Fibroblast of skin of abdomen (primary cell): ENCODE measurements at regions not wholly inside any gene's neighbourhood (a gene's known extent, or its start where the extent isn't known, plus 50 kb on each side); places are given as distances from the start of the nearest gene placed in this dataset.

Source experiments
- DNase-seq: peaks from one replicate; pipeline ENCODE4 v3.0.0-alpha.2; 2013

GRCh38 chr6:141048451-141048850, 1084.3 kb upstream of the GJE1 start:
- DNase-seq, result no peak

DNA sequence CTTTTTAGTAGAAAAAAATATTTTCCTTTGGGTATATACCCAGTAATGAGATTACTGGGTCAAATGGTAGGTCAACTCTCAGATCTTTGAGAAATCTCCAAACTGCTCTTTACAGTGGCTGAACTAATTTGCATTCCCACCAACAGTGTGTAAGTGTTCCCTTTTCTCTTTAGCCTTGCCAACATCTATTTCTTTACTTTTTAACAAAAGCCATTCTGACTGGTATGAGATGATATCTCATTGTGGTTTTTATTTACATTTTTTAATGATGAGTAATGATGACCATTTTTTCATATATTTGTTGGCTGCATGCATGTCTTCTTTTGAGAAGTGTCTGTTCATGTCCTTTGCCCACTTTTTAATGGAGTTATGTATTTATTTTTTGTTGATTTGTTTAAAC, 1086.2 kb upstream of the GJE1 start:
- peak; percentile 9 for DNase-seq

DNA sequence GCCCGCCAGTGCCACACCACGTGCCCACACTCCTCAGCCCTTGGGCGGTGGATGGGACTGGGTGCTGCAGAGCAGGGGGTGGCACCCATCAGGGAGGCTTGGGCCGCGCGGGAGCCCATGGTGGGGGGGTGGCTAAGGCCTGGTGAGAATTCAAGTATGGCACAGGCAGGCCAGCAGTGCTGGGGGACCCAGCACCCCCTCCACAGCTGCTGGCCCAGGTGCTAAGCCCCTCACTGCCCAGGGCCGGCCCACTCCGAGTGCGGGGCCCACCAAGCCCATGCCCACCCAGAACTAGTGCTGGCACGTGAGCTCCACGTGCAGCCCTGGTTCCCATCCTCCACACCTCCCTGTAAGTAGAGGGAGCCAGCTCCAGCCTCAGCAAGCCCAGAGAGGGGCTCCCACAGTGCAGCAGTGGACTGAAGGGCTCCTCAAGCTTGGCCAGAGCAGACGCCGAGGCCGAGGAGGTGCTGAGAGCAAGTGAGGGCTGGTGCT, 1091.1 kb upstream of the GJE1 start:
- no peak for DNase-seq

GRCh38 chr6:141035312-141036200, 1097.2 kb upstream of the GJE1 start:
- no peak for DNase-seq

- peak; percentile 14 for DNase-seq
Measured at GRCh38 chr6:141033101-141033500, 1099.6 kb upstream of the GJE1 start.

- DNase-seq, result no peak
Measured at GRCh38 chr6:141029908-141030307, 1102.8 kb upstream of the GJE1 start.

- DNase-seq, result no peak
Measured at GRCh38 chr6:141028791-141029280, 1103.9 kb upstream of the GJE1 start.

DNA sequence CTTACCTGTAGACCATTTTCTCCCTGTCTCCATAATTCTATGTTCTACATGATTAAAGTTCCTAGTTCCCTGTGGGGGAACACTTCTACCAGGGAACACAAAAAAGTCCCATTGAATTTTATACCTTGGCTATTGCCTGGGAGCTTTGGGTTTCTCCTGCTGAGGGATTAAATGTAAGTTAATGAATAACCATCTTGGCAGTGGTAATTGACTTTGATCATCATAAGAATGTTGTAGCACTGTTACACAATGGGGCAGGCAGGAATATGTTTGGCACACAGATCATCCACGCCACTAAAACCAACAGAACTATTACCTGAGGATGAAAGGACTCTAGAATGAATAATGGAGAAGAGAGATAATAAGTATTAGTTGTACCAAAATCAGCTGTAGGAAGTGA, 1106.2 kb upstream of the GJE1 start:
- DNase-seq, result no peak

DNA sequence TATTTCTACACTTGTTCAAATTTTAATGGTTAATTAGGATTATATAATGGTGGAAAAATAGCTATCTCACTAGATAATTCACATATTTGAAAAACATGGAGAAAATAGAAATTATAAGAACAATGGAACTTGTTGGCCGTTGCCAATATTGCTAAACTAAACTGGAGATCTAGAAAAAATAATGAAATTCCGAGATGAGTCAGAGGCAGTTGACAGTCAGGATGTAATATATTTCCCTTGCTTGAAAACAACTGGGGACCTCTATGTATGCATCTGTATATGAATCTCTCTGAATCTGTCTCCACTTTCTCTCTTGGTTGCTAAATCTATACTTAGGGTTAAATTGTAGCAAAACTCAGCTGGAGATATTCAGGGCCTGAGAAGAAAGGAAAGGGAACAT, 1108.2 kb upstream of the GJE1 start:
- DNase-seq, result peak; percentile 8

DNA sequence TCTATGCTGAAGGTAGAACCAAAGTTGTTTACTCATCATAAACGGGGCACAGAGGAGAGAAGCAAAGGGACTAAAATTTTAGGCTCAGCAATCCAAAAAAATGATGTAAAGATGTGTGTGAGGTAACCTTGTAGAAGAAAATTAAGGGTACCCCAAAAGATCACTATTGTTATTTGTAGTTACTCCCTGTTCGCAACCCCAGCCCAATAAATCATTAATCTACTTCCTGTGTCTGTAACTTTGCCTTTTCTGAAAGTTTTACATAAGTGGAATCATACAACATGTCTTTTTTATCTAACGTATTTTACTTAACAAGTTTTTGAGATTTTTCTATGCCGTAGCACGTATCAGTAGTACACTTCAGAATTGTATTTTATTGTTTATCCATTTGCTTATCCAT, 1114.8 kb upstream of the GJE1 start:
- DNase-seq, result no peak

DNA sequence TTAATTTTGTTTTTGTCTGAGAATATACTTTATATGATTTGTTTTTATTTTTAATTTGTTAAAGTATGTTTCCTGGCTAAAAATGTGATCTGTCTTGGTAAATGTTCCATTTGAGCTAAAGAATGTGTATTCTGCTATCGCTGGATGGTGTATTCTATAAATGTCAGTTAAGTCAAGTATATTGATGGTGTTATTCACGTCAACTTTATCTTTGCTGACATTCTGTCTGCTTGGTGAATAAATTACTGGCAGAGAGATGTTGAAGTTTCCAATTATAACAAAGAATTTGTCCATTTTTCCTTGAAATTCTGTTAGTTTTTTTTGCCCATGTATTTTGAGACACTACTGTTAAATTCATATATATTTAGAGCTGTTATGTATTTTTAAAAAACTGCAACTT, 1131.8 kb upstream of the GJE1 start:
- no peak for DNase-seq

DNA sequence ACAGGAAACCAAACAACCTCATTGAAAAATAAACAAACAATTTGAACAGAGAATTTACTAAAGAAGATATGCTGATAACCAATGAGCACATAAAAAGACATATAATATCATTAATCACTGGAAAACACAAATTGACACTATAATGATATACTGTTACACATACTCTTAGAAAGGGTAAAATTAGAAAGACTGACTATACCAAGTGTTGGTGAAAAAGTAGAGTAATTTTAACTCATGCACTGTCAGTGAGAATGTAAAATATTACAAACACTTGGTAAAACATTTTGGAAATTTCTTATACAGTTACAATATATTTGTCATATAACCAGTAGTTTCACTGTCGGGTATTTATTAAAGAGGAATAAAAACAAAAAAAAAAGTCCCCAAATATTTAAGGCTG, 1139.2 kb upstream of the GJE1 start:
- no peak for DNase-seq

DNA sequence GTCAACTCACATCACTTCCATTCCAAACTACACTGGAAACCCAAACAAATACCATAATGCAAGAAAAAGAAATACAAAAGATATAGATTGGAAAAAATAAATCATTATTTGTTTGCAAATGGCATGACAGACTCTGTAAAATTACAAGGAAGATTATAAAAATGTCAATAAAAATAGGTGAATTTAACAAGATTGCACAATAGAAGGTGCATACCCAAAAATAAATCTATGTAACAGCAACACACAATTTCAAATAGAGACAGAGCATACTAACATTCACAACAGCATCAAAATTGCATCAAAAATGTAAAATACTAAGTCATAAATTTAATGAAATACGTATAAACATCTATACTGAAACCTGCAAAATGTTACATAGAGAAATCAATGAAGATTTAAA, 1140.0 kb upstream of the GJE1 start:
- no peak for DNase-seq

DNA sequence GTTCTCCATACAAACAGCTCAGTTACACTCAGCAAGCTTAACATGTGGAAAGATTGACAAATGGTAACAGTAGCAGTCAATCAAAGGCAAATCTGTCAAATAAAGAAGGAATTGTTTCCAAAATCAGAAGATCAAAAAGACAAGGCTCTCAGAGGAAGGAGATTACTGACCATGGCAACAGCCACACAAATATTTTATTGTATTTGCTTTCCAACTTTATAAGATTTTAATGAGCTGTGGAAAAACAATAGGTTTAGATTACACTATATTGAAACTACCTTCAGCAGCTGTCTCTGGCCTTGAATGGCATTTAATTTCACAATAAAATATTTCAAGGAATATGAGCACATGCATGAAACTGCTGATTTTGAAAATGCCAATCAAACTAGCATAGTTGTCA, 1143.9 kb upstream of the GJE1 start:
- no peak for DNase-seq

DNA sequence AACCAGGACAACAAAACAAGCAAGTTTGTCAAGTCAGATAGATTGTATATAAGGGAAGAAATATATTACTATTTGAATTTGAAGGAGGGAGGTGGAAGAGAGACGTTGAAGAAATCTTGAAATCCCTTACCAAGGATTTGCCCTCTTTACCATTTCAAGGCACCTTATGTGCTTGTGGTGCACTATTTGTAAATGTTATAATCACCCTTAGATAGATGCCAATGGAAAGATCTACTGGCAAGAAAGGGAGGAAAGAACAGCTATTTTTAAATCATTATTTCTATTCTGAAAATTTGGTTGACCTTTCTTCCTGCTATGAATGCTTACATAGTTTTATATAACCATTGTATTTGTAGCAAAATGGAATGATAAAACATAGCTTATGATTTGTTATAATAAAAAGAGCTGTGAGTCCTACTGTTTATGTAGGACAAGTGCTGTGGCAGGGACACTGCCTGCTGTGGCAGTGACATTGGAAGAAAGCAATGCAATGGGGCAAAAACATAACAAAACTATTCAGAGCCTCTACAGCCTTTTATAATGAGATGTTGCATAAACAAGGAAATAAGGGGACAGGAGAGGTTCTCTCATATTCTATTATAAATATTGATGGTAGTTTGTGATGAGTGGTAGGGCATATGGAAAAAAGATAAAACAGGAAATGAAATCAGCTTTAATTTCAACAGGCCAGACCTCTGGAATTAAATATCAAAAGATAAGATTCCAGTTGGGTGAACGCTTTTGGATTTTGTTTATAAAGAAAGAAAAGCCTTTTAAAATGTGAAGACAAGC, 1145.2 kb upstream of the GJE1 start:
- no peak for DNase-seq

- no peak for DNase-seq
Measured at GRCh38 chr6:140985679-140986275, 1146.9 kb upstream of the GJE1 start.

- DNase-seq, result no peak
Measured at GRCh38 chr6:140980265-140980887, 1152.3 kb upstream of the GJE1 start.

GRCh38 chr6:140979642-140980091, 1153.1 kb upstream of the GJE1 start:
- peak; percentile 76 for DNase-seq

GRCh38 chr6:140977403-140977802, 1155.3 kb upstream of the GJE1 start:
- DNase-seq, result peak; percentile 33

GRCh38 chr6:140976806-140977205, 1155.9 kb upstream of the GJE1 start:
- DNase-seq, result no peak

GRCh38 chr6:140970485-140970884, 1162.2 kb upstream of the GJE1 start:
- peak; percentile 17 for DNase-seq

DNA sequence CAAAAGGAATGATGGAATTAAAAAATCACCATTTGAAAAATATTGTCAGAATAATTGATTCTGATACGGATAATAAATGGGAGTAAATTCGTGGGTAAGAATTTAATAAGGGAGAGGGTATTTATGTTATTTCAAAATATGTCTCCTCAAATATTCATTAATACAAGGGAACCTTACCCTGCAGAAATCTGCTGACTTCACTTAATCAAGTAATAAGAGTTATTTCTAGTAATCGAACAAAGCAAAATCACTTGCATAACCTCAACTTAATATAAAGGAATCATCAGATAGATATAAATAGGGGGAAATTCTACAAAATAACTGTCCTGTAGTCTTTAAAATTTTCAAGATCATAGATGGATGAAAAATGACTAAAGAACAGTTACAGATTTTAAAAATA, 1164.7 kb upstream of the GJE1 start:
- DNase-seq, result no peak

GRCh38 chr6:140966676-140967075, 1166.0 kb upstream of the GJE1 start:
- no peak for DNase-seq
